ENCODE measurements at regions not wholly inside any gene's neighbourhood (a gene's known extent, or its start where the extent isn't known, plus 50 kb on each side); places are given as distances from the start of the nearest gene placed in this dataset.
A peak's percentile ranks its signal among the peaks of the same experiment; 100 is the strongest.
"Not testable (repeated sequence)": the region's sequence is repeated elsewhere in the genome, so short reads cannot be mapped to it uniquely, and the experiment has no call there.

DNA sequence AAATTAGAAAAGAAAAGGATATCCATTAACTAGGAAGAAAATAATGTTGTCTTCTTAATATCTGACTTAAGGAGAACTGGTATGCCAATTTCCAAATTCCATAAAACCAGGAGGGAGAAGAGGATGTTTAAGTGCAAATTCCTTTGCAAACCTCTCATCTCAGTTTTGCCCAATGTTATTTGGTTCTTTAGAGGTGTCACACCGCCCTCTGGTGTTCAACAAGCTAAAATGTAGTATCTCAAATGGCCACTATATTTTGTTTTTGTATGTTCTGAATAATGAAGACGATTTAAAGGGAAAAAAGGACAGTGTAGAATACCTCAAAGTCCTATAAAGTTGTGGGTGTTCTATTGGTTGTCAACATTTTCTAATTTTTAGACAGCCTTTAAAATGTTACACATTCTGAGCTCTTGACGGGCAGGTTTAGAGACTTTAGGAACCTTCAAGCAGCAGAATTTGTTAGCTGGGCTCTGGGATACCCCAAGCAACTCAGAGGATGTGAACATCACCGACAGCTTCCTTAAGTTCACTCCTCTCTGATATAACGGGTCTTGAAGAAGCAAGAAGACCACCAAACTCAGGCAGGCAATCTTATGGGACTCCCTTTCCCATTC is 458.3 kb downstream of the MFSD1 start:
- peak; percentile 44; the same call in 1 of the 2 replicates for TF ChIP-seq CTCF (IDR thresholded peaks at IDR 0.05; ENCODE audit: borderline replicate concordance, insufficient read depth, low read depth, low read length)
- no peak overlapping the region for H3K4me3 ChIP-seq (ENCODE audit: low read depth, low read length)

DNA sequence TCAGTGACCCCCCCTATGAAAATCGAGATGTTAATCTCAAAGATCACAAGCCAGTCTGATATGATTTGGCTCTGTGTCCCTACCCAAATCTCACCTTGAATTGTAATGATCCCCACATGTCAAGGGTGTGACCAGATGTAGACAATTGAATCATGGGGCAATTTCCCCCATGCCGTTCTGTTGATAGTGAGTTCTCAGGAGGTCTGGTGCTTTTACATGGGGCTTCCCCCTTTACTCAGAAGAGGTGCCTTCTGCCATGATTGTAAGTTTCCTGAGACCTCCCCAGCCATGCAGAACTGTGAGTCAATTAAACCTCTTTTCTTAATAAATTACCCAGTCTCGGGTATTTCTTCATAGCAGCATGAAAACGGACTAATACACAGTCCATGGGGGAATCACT is 459.5 kb downstream of the MFSD1 start:
- not testable (repeated sequence) for H3K4me3 ChIP-seq (ENCODE audit: low read depth, low read length)

DNA sequence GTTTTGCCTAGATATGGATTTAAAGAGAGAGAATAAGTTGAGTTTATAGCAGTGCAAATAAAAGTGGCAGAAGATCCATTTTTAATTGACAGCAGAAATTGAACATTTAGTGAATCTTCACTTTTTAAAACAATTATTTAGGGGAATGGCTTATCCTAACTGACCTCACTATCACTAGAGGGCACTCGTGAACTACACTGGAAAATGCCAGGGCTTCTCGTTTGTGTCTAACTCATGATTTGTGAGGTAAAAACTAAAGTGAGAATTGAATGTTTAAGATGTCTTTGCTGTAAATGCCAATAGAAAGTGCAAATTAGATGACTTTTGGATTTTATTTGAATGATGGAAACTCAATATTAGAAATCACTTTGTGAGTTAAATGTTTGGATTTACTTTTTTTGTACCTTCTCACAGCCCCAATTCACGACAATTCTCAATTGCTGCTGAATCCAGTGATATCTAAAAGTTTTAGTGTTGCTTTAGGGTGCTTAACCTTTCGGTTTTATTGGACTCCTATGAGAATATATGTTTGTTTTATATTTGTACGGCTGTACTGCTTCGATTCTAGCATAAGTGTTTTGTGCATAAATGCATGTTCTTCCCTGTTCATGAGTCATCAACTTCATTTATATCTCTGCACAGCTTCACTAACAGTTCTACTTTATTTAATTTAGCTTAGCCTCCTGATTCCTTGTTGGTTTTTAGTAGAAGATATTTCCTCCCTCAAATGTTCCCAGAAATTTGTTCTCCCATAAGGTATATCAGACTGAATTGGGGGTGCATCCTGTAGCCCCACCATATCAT is 462.1 kb downstream of the MFSD1 start:
- peak; percentile 49; the same call in 1 of the 2 replicates for TF ChIP-seq CTCF (IDR thresholded peaks at IDR 0.05; ENCODE audit: borderline replicate concordance, insufficient read depth, low read depth, low read length)
- no peak overlapping the region for H3K4me3 ChIP-seq (ENCODE audit: low read depth, low read length)

DNA sequence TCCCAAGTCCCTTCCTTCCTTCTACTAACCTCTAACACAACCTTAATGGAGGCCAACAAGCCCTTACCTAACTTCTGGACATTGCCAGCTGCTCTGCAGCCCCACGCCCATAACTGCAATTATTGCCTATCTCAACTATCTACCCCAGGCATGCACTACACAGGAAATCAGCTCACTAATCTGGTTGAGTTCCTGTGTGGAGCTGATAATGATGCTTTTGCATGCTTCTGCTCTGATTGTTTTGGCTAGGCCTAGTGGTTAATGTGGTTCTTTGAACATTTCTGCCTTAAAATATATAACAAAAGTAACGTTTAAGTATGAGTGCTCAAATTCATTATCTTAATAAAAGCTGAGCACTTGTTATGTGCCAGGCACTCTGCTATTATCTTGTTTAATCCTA is 463.9 kb downstream of the MFSD1 start:
- no peak overlapping the region for H3K4me3 ChIP-seq (ENCODE audit: low read depth, low read length)
- no peak for TF ChIP-seq CTCF (IDR thresholded peaks at IDR 0.05; ENCODE audit: borderline replicate concordance, insufficient read depth, low read depth, low read length)

DNA sequence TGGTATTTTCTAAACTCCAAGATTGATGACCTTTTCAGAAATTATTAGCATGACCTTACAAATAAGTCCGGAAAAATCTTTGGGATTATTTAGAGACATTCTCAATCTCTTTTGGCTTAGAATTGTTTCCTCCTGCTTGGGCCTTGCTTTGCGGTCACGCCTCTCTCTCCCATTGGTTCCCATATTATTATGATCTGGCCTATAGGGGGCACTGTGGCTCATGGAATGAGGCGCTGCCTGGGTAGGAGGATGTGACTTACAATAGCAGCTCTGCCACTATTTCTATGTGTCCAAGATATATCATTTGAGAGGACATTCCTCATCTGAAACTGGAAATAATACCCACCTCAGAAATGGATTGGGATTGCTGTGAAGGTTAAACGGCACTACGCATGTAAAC is 464.9 kb downstream of the MFSD1 start:
- peak; percentile 36; the same call in 1 of the 2 replicates for TF ChIP-seq CTCF (IDR thresholded peaks at IDR 0.05; ENCODE audit: borderline replicate concordance, insufficient read depth, low read depth, low read length)

GRCh38 chr3:159271799-159272512 is 470.1 kb downstream of the MFSD1 start:
- no peak for TF ChIP-seq CTCF (IDR thresholded peaks at IDR 0.05; ENCODE audit: borderline replicate concordance, insufficient read depth, low read depth, low read length)
- H3K4me3 ChIP-seq (ENCODE audit: low read depth, low read length): no peak overlapping the region

More for the DNA sequence above, 464.9 kb downstream of the MFSD1 start:
- H3K4me3 ChIP-seq (ENCODE audit: low read depth, low read length): no peak overlapping the region

DNA sequence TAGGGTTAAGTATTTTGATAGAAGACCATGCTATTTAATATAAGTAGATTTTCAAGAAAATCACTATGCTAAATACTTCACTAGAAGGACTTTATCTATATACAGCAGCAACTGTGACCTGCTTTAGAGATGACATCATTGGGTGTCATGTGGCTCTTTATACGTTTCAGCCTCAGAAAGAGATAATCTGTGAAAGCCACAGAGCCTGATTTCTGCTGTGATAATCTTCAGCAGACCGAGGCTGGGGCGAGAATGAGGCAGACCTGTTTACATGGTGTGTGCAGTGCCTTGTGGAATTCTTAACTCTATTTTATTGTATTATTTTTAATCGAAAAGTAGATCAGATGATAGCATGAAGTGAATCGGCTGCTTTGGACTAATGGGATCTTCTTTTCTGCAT is 471.2 kb downstream of the MFSD1 start:
- H3K4me3 ChIP-seq (ENCODE audit: low read depth, low read length): no peak overlapping the region
- TF ChIP-seq CTCF (IDR thresholded peaks at IDR 0.05; ENCODE audit: borderline replicate concordance, insufficient read depth, low read depth, low read length): no peak
